ENCODE measurements at regions not wholly inside any gene's neighbourhood (a gene's known extent, or its start where the extent isn't known, plus 50 kb on each side); places are given as distances from the start of the nearest gene placed in this dataset.
A peak's percentile ranks its signal among the peaks of the same experiment; 100 is the strongest.

GRCh38 chr1:56329970-56330369, 249.4 kb downstream of the PLPP3 start:
- H3K9ac ChIP-seq = no peak overlapping the region
- TF ChIP-seq, protein P1, sequence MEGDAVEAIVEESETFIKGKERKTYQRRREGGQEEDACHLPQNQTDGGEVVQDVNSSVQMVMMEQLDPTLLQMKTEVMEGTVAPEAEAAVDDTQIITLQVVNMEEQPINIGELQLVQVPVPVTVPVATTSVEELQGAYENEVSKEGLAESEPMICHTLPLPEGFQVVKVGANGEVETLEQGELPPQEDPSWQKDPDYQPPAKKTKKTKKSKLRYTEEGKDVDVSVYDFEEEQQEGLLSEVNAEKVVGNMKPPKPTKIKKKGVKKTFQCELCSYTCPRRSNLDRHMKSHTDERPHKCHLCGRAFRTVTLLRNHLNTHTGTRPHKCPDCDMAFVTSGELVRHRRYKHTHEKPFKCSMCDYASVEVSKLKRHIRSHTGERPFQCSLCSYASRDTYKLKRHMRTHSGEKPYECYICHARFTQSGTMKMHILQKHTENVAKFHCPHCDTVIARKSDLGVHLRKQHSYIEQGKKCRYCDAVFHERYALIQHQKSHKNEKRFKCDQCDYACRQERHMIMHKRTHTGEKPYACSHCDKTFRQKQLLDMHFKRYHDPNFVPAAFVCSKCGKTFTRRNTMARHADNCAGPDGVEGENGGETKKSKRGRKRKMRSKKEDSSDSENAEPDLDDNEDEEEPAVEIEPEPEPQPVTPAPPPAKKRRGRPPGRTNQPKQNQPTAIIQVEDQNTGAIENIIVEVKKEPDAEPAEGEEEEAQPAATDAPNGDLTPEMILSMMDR (IDR thresholded peaks at IDR 0.05) = no peak
- TF ChIP-seq EZH2phosphoT487 (IDR thresholded peaks at IDR 0.05) = no peak
- peaks cover 3% of the 10 kb centered on the region for H3K4me1 ChIP-seq
- H3K27me3 Mint-ChIP-seq (ENCODE audit: insufficient read depth, low read depth) = no peaks in the 10 kb centered on the region
- H3K9me3 ChIP-seq (ENCODE audit: low read depth) = no peaks in the 10 kb centered on the region
- no peak overlapping the region for H3K27ac ChIP-seq
- no peaks in the 10 kb centered on the region for H3F3A ChIP-seq (ENCODE audit: low read depth)
- no peaks in the 10 kb centered on the region for H3K27me3 ChIP-seq
- H3K36me3 Mint-ChIP-seq = no peaks in the 10 kb centered on the region
- H3K4me1 Mint-ChIP-seq = peaks cover 17% of the 10 kb centered on the region
- no peak for DNase-seq (ENCODE audit: low spot score)
- no peak overlapping the region for H3K4me2 ChIP-seq
- H3K79me2 ChIP-seq (ENCODE audit: low read depth) = no peaks in the 10 kb centered on the region
- no peaks in the 10 kb centered on the region for H3K36me3 ChIP-seq
- no peak overlapping the region for H3K4me3 Mint-ChIP-seq
- H3K9me3 Mint-ChIP-seq = no peaks in the 10 kb centered on the region
- H3K27ac Mint-ChIP-seq = no peak overlapping the region
- no peak overlapping the region for H3K4me3 ChIP-seq
- no peak overlapping the region for H2AFZ ChIP-seq (replicated peaks)
- no peaks in the 10 kb centered on the region for H4K20me1 ChIP-seq (ENCODE audit: low read depth)

DNA sequence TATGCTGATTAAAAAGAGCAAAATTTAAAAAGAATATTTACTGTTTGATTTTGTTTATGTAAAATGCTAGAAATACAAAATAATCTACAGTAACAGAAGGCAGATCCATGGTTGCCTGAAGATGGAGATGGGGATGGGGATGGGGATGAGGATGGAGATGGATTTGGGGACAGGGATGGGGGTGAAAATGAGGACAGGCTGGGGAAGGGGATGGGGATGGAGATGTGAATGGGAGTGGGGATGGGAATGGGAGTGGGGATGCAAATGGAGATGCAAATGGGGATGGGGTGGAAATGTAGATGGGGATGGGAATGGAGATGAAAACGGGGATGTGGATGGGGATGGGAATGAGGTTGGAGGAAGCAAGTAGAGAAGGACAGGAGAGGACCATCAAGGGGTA, 252.2 kb downstream of the PLPP3 start:
- Histone ChIP-seq H3K4me3 (no peak overlapping the region), H3K9me3 (ENCODE audit: low read depth) (no peaks in the 10 kb centered on the region), H3K4me2 (no peak overlapping the region), H3K36me3 (no peaks in the 10 kb centered on the region), H4K20me1 (ENCODE audit: low read depth) (no peaks in the 10 kb centered on the region), H3K27ac (no peak overlapping the region), H2AFZ (replicated peaks) (no peak overlapping the region), H3K79me2 (ENCODE audit: low read depth) (no peaks in the 10 kb centered on the region), H3K27me3 (no peaks in the 10 kb centered on the region), H3K9ac (no peak overlapping the region), H3K4me1 (peaks cover under 1% of the 10 kb centered on the region), H3F3A (ENCODE audit: low read depth) (no peaks in the 10 kb centered on the region)
- no peaks in the 10 kb centered on the region for H3K9me3 Mint-ChIP-seq
- TF ChIP-seq, protein P1 (IDR thresholded peaks at IDR 0.05) = no peak
- TF ChIP-seq EZH2 (IDR thresholded peaks at IDR 0.05) (no peak), EZH2phosphoT487 (IDR thresholded peaks at IDR 0.05) (no peak)
- H3K27me3 Mint-ChIP-seq (ENCODE audit: insufficient read depth, low read depth) = no peaks in the 10 kb centered on the region
- H3K36me3 Mint-ChIP-seq = no peaks in the 10 kb centered on the region
- no peak overlapping the region for H3K27ac Mint-ChIP-seq
- H3K4me3 Mint-ChIP-seq = no peak overlapping the region
- DNase-seq (ENCODE audit: low spot score) = no peak
- peaks cover 21% of the 10 kb centered on the region for H3K4me1 Mint-ChIP-seq

DNA sequence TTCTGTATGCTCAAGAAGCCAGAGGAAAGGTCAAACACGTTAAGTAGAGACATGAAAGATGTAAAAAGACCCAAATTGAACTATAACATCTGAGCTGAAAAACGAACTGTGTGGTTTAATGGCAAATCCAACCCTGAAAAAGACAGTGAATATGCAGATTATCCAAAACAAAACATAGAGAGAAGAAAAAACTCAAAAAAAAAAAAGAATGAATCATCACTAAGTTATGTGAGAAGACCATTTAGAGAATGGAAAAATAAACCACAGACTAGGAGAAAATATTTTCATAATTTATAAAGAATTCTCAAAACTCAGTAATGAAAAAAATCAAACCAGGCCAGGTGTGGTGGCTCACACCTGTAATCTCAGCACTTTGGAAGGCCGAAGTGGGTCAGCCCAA, 253.3 kb downstream of the PLPP3 start:
- H3K4me2 ChIP-seq = no peak overlapping the region
- H3K79me2 ChIP-seq (ENCODE audit: low read depth) = no peaks in the 10 kb centered on the region
- no peaks in the 10 kb centered on the region for H3K27me3 ChIP-seq
- H3K9me3 ChIP-seq (ENCODE audit: low read depth) = no peaks in the 10 kb centered on the region
- no peak overlapping the region for H3K4me3 ChIP-seq
- TF ChIP-seq, protein P1 (IDR thresholded peaks at IDR 0.05) = no peak
- no peak overlapping the region for H2AFZ ChIP-seq (replicated peaks)
- DNase-seq (ENCODE audit: low spot score) = no peak
- H3K36me3 ChIP-seq = no peaks in the 10 kb centered on the region
- no peaks in the 10 kb centered on the region for H3K36me3 Mint-ChIP-seq
- H3K4me1 ChIP-seq = no peaks in the 10 kb centered on the region
- H3K27ac Mint-ChIP-seq = no peak overlapping the region
- peaks cover 12% of the 10 kb centered on the region for H3K4me1 Mint-ChIP-seq
- no peak overlapping the region for H3K27ac ChIP-seq
- no peaks in the 10 kb centered on the region for H3F3A ChIP-seq (ENCODE audit: low read depth)
- H3K27me3 Mint-ChIP-seq (ENCODE audit: insufficient read depth, low read depth) = no peaks in the 10 kb centered on the region
- H4K20me1 ChIP-seq (ENCODE audit: low read depth) = no peaks in the 10 kb centered on the region
- H3K4me3 Mint-ChIP-seq = no peak overlapping the region
- no peak overlapping the region for H3K9ac ChIP-seq
- no peaks in the 10 kb centered on the region for H3K9me3 Mint-ChIP-seq

GRCh38 chr1:56324504-56324903, 254.9 kb downstream of the PLPP3 start:
- H4K20me1 ChIP-seq (ENCODE audit: low read depth) = no peaks in the 10 kb centered on the region
- no peaks in the 10 kb centered on the region for H3K79me2 ChIP-seq (ENCODE audit: low read depth)

More at GRCh38 chr1:56324504-56324903, 254.9 kb downstream of the PLPP3 start:
- no peak overlapping the region for H2AFZ ChIP-seq (replicated peaks)
- no peak overlapping the region for H3K27ac ChIP-seq
- Mint-ChIP-seq H3K4me3 (no peak overlapping the region), H3K36me3 (no peaks in the 10 kb centered on the region), H3K27ac (peak overlapping the region; percentile 6), H3K9me3 (no peaks in the 10 kb centered on the region), H3K27me3 (ENCODE audit: insufficient read depth, low read depth) (no peaks in the 10 kb centered on the region), H3K4me1 (peaks cover 9% of the 10 kb centered on the region)
- H3K27me3 ChIP-seq = no peaks in the 10 kb centered on the region
- no peak overlapping the region for H3K4me3 ChIP-seq
- H3K4me2 ChIP-seq = no peak overlapping the region
- H3K4me1 ChIP-seq = no peaks in the 10 kb centered on the region
- no peaks in the 10 kb centered on the region for H3K36me3 ChIP-seq
- no peak overlapping the region for H3K9ac ChIP-seq
- H3K9me3 ChIP-seq (ENCODE audit: low read depth) = no peaks in the 10 kb centered on the region
- TF ChIP-seq EZH2 (IDR thresholded peaks at IDR 0.05) (no peak), EZH2phosphoT487 (IDR thresholded peaks at IDR 0.05) (no peak)
- TF ChIP-seq, protein P1 (IDR thresholded peaks at IDR 0.05) = no peak
- H3F3A ChIP-seq (ENCODE audit: low read depth) = no peaks in the 10 kb centered on the region
- DNase-seq (ENCODE audit: low spot score) = no peak

Data from neural progenitor cell (in vitro differentiated cells).